ENCODE measurements at regions not wholly inside any gene's neighbourhood (a gene's known extent, or its start where the extent isn't known, plus 50 kb on each side); places are given as distances from the start of the nearest gene placed in this dataset.

- H3K9me3 ChIP-seq = peaks cover 0 to 13% (median 3%) of the 10 kb centered on the region in 8 donors
- intact Hi-C loops (cut with DNase I; ENCODE audit: low total_unique reads) = no loop called here
- H3K4me1 ChIP-seq = no peaks in the 10 kb centered on the region
- DNase-seq = no peak
- no peaks in the 10 kb centered on the region for H3K36me3 ChIP-seq
- no peak overlapping the region for H3K4me3 ChIP-seq
- H3K27me3 ChIP-seq (replicated peaks in 1 of 7) = peaks cover 0 to 19% (median 0%) of the 10 kb centered on the region in 7 donors
- no peak for TF ChIP-seq POLR2AphosphoS5 (IDR thresholded peaks at IDR 0.05)
- WGBS, 5 donors = 68 to 81% (median 70%) methylated on average over 1 of the region's 1 CpG
- H3K27ac ChIP-seq = no peak overlapping the region
Observed at GRCh38 chr2:173467751-173468150, 113.1 kb downstream of the CDCA7 start.

- H3K4me1 ChIP-seq = no peaks in the 10 kb centered on the region
- DNase-seq = no peak
- no peak overlapping the region for H3K27ac ChIP-seq
- intact Hi-C loops (cut with DNase I; ENCODE audit: low total_unique reads) = no loop called here
- peaks cover 0 to 13% (median 3%) of the 10 kb centered on the region in 8 donors for H3K9me3 ChIP-seq
- H3K4me3 ChIP-seq = no peak overlapping the region
- H3K36me3 ChIP-seq = no peaks in the 10 kb centered on the region
- WGBS, 5 donors = 92 to 96% (median 94%) methylated on average over 3 of the region's 3 CpGs
- peaks cover 0 to 16% (median 0%) of the 10 kb centered on the region in 7 donors for H3K27me3 ChIP-seq (replicated peaks in 1 of 7)
- no peak for TF ChIP-seq CTCF (IDR thresholded peaks at IDR 0.05 in 8 of 11, conservative IDR thresholded peaks at IDR 0.05 in 3 of 11)
- TF ChIP-seq POLR2A (IDR thresholded peaks at IDR 0.05) = no peak
- TF ChIP-seq POLR2AphosphoS5 (IDR thresholded peaks at IDR 0.05) = no peak
Observed at GRCh38 chr2:173468266-173468793, 113.7 kb downstream of the CDCA7 start.

- WGBS, 5 donors = 48 to 63% (median 61%) methylated on average over 2 of the region's 2 CpGs
- no peak for DNase-seq
- intact Hi-C loops (cut with DNase I; ENCODE audit: low total_unique reads) = no loop called here
- Histone ChIP-seq H3K36me3 (no peaks in the 10 kb centered on the region), H3K4me3 (no peak overlapping the region), H3K4me1 (no peaks in the 10 kb centered on the region), H3K27me3 (replicated peaks in 1 of 7) (peaks cover 0 to 5% (median 0%) of the 10 kb centered on the region in 7 donors), H3K27ac (no peak overlapping the region), H3K9me3 (peaks cover 0 to 13% (median 3%) of the 10 kb centered on the region in 8 donors)
- TF ChIP-seq POLR2A (IDR thresholded peaks at IDR 0.05) (no peak), POLR2AphosphoS5 (IDR thresholded peaks at IDR 0.05) (no peak), CTCF (IDR thresholded peaks at IDR 0.05 in 8 of 11, conservative IDR thresholded peaks at IDR 0.05 in 3 of 11) (no peak)
Observed at GRCh38 chr2:173472112-173472511, 117.4 kb downstream of the CDCA7 start.

- intact Hi-C loops (cut with DNase I; ENCODE audit: low total_unique reads) = no loop called here
- WGBS, 5 donors = 70 to 88% (median 77%) methylated on average over 5 of the region's 5 CpGs
Observed at GRCh38 chr2:173483137-173483536, 128.5 kb downstream of the CDCA7 start.

More at GRCh38 chr2:173483137-173483536, 128.5 kb downstream of the CDCA7 start:
- TF ChIP-seq CTCF (IDR thresholded peaks at IDR 0.05 in 8 of 11, conservative IDR thresholded peaks at IDR 0.05 in 3 of 11) = no peak
- no peak for TF ChIP-seq POLR2AphosphoS5 (IDR thresholded peaks at IDR 0.05)
- no peak for TF ChIP-seq POLR2A (IDR thresholded peaks at IDR 0.05)
- Histone ChIP-seq H3K36me3 (no peaks in the 10 kb centered on the region), H3K4me3 (no peak overlapping the region), H3K27me3 (replicated peaks in 1 of 7) (peaks cover 0 to 11% (median 0%) of the 10 kb centered on the region in 7 donors), H3K9me3 (no peaks in the 10 kb centered on the region), H3K27ac (no peak overlapping the region), H3K4me1 (no peaks in the 10 kb centered on the region)
- DNase-seq = no peak
